GM12878 (cell line): ENCODE measurements at regions not wholly inside any gene's neighbourhood (a gene's known extent, or its start where the extent isn't known, plus 50 kb on each side); places are given as distances from the start of the nearest gene placed in this dataset.

ENCODE experiments used
- EZH2 ChIP-seq: IDR thresholded peaks from 2 replicates; pipeline ENCODE4 v1.6.1; 2012; ENCODE audit warnings: low read depth, mild to moderate bottlenecking, control low read depth, inconsistent platforms, low read length, borderline replicate concordance; ENCODE audit not compliant: control insufficient read depth
- RFX5 ChIP-seq: IDR thresholded peaks from 2 replicates; pipeline ENCODE4 v1.6.1; 2011; ENCODE audit warnings: low read depth, low read length, improper control_type of control experiment
- TCF7 ChIP-seq: IDR thresholded peaks from 2 replicates; pipeline ENCODE4 v1.6.1; 2014; ENCODE audit warnings: antibody characterized with exemption, borderline replicate concordance
- YBX1 ChIP-seq: fragments of 450-650 bp; IDR thresholded peaks from 2 replicates; pipeline ENCODE4 v1.6.1; 2016; ENCODE audit warnings: antibody characterized with exemption

- TF ChIP-seq EZH2 (no peak), TCF7 (no peak), RFX5 (no peak), YBX1 (no peak)
These were observed 578.4 kb downstream of the SLCO4C1 start for GRCh38 chr5:101717721-101718120.
